CD4-positive, alpha-beta T cell (primary cell): ENCODE measurements at regions not wholly inside any gene's neighbourhood (a gene's known extent, or its start where the extent isn't known, plus 50 kb on each side); places are given as distances from the start of the nearest gene placed in this dataset.
"Not testable (repeated sequence)": the region's sequence is repeated elsewhere in the genome, so short reads cannot be mapped to it uniquely, and the experiment has no call there.

ENCODE experiments used
- ATAC-seq: fragments of 200-7000 bp; cut with Tn5 transposase; one replicate; pipeline ENCODE4 v1.10.0; 2022; ENCODE audit warnings: mild to moderate bottlenecking; ENCODE audit not compliant: poor library complexity
- CTCF ChIA-PET: fragments of 350-600 bp; sonication (Branson Sonifier 250); formaldehyde crosslinking; loops from one replicate; lab custom pipeline; 2021; ENCODE audit warnings: antibody characterized with exemption, inconsistent platforms; lab: Charles Lee
- POLR2A ChIA-PET: fragments of 350-600 bp; sonication (Branson Sonifier 250); formaldehyde crosslinking; loops from one replicate; lab custom pipeline; 2021; ENCODE audit warnings: antibody characterized with exemption, inconsistent platforms; lab: Charles Lee
- DNase-seq, 14 experiments: peaks; one replicate each; pipeline ENCODE4 v3.0.0-alpha.2; 2013 to 2020; ENCODE audit warnings: mixed read lengths in 2 of 14
- H3K27ac ChIP-seq, 2 donors: one replicate each; pipeline versions ENCODE4 v1.5.1 to v1.7.0; 2013; ENCODE audit warnings: low read length in 2 of 2, low read depth in 1 of 2, mild to moderate bottlenecking in 1 of 2
- H3K27me3 ChIP-seq, 2 experiments: 1 replicate in 1 of 2; 2 replicates in 1 of 2; pipeline versions ENCODE4 v1.6.1 to v1.7.0; 2013; ENCODE audit warnings: low read length in 2 of 2, control low read depth in 1 of 2, mild to moderate bottlenecking in 1 of 2, moderate library complexity in 1 of 2; ENCODE audit not compliant: insufficient read depth in 2 of 2, control insufficient read depth in 1 of 2
- H3K36me3 ChIP-seq: one replicate; pipeline ENCODE4 v1.6.1; 2013; ENCODE audit warnings: low read length, control low read depth; ENCODE audit not compliant: insufficient read depth
- H3K4me1 ChIP-seq: one replicate; pipeline ENCODE4 v1.6.1; 2013; ENCODE audit warnings: low read length, control low read depth; ENCODE audit not compliant: insufficient read depth
- H3K4me3 ChIP-seq: one replicate; pipeline ENCODE4 v1.5.1; 2013; ENCODE audit warnings: mild to moderate bottlenecking, low read length, moderate library complexity
- H3K9me3 ChIP-seq, 2 experiments: 1 replicate in 1 of 2; 2 replicates in 1 of 2; pipeline versions ENCODE4 v1.6.1 to v1.7.0; 2013; ENCODE audit warnings: low read length in 2 of 2, mild to moderate bottlenecking in 2 of 2, control low read depth in 1 of 2, moderate library complexity in 1 of 2; ENCODE audit not compliant: control insufficient read depth in 1 of 2, insufficient read depth in 1 of 2
- H3K27ac Mint-ChIP-seq: one replicate; pipeline ENCODE4 v1.8.0; 2020; ENCODE audit warnings: mixed read lengths
- H3K27me3 Mint-ChIP-seq: one replicate; pipeline ENCODE4 v1.8.0; 2021; ENCODE audit warnings: mixed read lengths
- H3K36me3 Mint-ChIP-seq: one replicate; pipeline ENCODE4 v1.8.0; 2021; ENCODE audit warnings: low read depth, mixed read lengths
- H3K4me1 Mint-ChIP-seq: one replicate; pipeline ENCODE4 v1.8.0; 2021; ENCODE audit warnings: low read depth, mixed read lengths
- H3K4me3 Mint-ChIP-seq: one replicate; pipeline ENCODE4 v1.8.0; 2020; ENCODE audit warnings: mild to moderate bottlenecking, mixed read lengths
- H3K9me3 Mint-ChIP-seq: one replicate; pipeline ENCODE4 v1.8.0; 2020; ENCODE audit warnings: mixed read lengths
- CTCF ChIP-seq: fragments of 200-600 bp; IDR thresholded peaks from one replicate; pipeline ENCODE4 v1.8.0; 2022; ENCODE audit warnings: antibody characterized with exemption, mild to moderate bottlenecking
- intact Hi-C, 2 experiments: fragments of 100-400 bp; cut with DNase I in 1 of 2; cut with micrococcal nuclease in 1 of 2; formaldehyde crosslinking; loops; one replicate each; pipeline versions ENCODE4 v1.15.1 to v1.9.0; 2023 to 2025; cut with DNase I, micrococcal nuclease

- Histone ChIP-seq H3K9me3 (peaks cover 17% of the 10 kb centered on the region in 2 experiments), H3K4me1 (no peaks in the 10 kb centered on the region), H3K27ac (no peak overlapping the region), H3K4me3 (no peak overlapping the region), H3K36me3 (no peaks in the 10 kb centered on the region), H3K27me3 (no peaks in the 10 kb centered on the region)
- no peak overlapping the region for H3K27ac Mint-ChIP-seq
- H3K36me3 Mint-ChIP-seq: no peaks in the 10 kb centered on the region
- DNase-seq: no peak
- ATAC-seq: no peak
- no peaks in the 10 kb centered on the region for H3K4me1 Mint-ChIP-seq
- no peak for TF ChIP-seq CTCF
- no peak overlapping the region for H3K4me3 Mint-ChIP-seq
- POLR2A ChIA-PET: no interaction called here
- peaks cover 9% of the 10 kb centered on the region for H3K9me3 Mint-ChIP-seq
- H3K27me3 Mint-ChIP-seq: no peaks in the 10 kb centered on the region
- CTCF ChIA-PET: no interaction called here
- intact Hi-C loops: no loop called here
Measured at GRCh38 chr19:28615546-28615916, 597.4 kb downstream of the UQCRFS1 start.

- Mint-ChIP-seq H3K27me3 (no peaks in the 10 kb centered on the region), H3K9me3 (peaks cover 9% of the 10 kb centered on the region), H3K27ac (no peak overlapping the region), H3K4me1 (no peaks in the 10 kb centered on the region), H3K4me3 (no peak overlapping the region), H3K36me3 (no peaks in the 10 kb centered on the region)
- Histone ChIP-seq H3K4me3 (no peak overlapping the region), H3K27me3 (no peaks in the 10 kb centered on the region), H3K36me3 (no peaks in the 10 kb centered on the region), H3K27ac (no peak overlapping the region), H3K4me1 (no peaks in the 10 kb centered on the region), H3K9me3 (peaks cover 17% of the 10 kb centered on the region in 2 experiments)
- no peak for ATAC-seq
- intact Hi-C loops: no loop called here
- TF ChIP-seq CTCF: no peak
- CTCF ChIA-PET: no interaction called here
- no peak for DNase-seq
- POLR2A ChIA-PET: no interaction called here
Measured at GRCh38 chr19:28614634-28615545, 598.1 kb downstream of the UQCRFS1 start.

- Histone ChIP-seq H3K9me3 (peaks cover 17 to 23% of the 10 kb centered on the region in 2 experiments), H3K27ac (no peak overlapping the region), H3K4me3 (no peak overlapping the region), H3K27me3 (no peaks in the 10 kb centered on the region), H3K4me1 (no peaks in the 10 kb centered on the region), H3K36me3 (no peaks in the 10 kb centered on the region)
- ChIA-PET CTCF (no interaction called here), POLR2A (no interaction called here)
- H3K27me3 Mint-ChIP-seq: no peaks in the 10 kb centered on the region
- H3K36me3 Mint-ChIP-seq: no peaks in the 10 kb centered on the region
- DNase-seq (no peak), ATAC-seq (no peak)
- intact Hi-C loops: no loop called here
- peaks cover 9% of the 10 kb centered on the region for H3K9me3 Mint-ChIP-seq
- H3K4me3 Mint-ChIP-seq: no peak overlapping the region
- H3K4me1 Mint-ChIP-seq: no peaks in the 10 kb centered on the region
- no peak overlapping the region for H3K27ac Mint-ChIP-seq
- no peak for TF ChIP-seq CTCF
Measured at GRCh38 chr19:28612275-28612769, 600.6 kb downstream of the UQCRFS1 start.

GRCh38 chr19:28611227-28611914, 601.6 kb downstream of the UQCRFS1 start:
- H3K27me3 Mint-ChIP-seq, H3K4me1 ChIP-seq, intact Hi-C loops, H3K4me3 Mint-ChIP-seq, DNase-seq, POLR2A ChIA-PET, H3K27me3 ChIP-seq, H3K4me1 Mint-ChIP-seq, ATAC-seq, H3K4me3 ChIP-seq, H3K27ac Mint-ChIP-seq, H3K36me3 ChIP-seq, H3K36me3 Mint-ChIP-seq: not testable (repeated sequence)
- H3K9me3 Mint-ChIP-seq: peaks cover 13% of the 10 kb centered on the region
- Histone ChIP-seq H3K9me3 (peaks cover 22 to 32% of the 10 kb centered on the region in 2 experiments), H3K27ac (peak overlapping the region in 1 of 2 donors; percentile 36)
- CTCF ChIA-PET: interaction anchor here (0.8 kb wide), 1 partner anchor 12 kb away, joined by 3 read pairs; no protein-coding TSS in a partner anchor
